GM18870 (cell line): ENCODE measurements at regions not wholly inside any gene's neighbourhood (a gene's known extent, or its start where the extent isn't known, plus 50 kb on each side); places are given as distances from the start of the nearest gene placed in this dataset.
"Not testable (repeated sequence)": the region's sequence is repeated elsewhere in the genome, so short reads cannot be mapped to it uniquely, and the experiment has no call there.

Experiments used
- ATAC-seq: cut with Tn5 transposase; IDR thresholded peaks from one replicate; pipeline ENCODE4 v1.9.1; 2021; ENCODE audit warnings: moderate library complexity; ENCODE audit not compliant: unreplicated experiment

DNA sequence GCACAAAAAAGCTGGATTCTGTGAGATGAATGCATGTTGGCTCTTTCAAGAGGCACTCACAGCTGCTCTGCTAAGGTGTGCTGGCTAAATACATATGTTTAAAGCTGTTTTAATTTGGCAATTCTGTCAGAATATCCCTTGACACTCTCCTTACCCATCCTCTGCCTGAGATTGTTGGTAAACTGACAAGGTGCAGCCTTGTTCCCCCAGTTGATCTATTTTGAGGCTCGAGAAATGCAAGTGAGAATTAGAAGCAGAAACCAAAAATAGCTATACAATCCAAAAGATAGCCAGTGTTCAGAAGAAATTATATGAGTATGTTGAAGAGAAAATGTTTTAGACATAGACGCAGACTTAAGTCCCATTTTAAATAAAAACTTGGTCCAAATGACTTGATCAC lies 971.7 kb upstream of the GYPC start:
- no peak for ATAC-seq

DNA sequence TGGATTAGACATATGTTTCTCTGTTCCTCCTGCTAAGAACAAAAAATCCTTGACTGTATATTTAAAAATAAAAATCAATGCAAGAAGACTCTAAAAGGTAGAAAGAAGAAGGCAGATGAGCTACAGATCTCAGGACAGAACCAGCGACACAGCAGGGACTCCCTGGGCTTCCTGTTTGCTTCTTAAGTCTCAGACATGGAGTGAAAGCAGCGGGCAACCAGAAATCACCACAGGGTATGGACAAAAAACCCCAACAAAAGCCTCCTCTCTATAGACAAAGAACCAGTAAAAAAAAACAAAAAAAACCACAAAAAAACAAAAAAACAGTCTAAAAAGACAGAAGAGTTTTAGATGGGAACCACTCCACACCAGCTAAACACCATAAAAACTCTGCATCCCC lies 971.0 kb upstream of the GYPC start:
- ATAC-seq: no peak

DNA sequence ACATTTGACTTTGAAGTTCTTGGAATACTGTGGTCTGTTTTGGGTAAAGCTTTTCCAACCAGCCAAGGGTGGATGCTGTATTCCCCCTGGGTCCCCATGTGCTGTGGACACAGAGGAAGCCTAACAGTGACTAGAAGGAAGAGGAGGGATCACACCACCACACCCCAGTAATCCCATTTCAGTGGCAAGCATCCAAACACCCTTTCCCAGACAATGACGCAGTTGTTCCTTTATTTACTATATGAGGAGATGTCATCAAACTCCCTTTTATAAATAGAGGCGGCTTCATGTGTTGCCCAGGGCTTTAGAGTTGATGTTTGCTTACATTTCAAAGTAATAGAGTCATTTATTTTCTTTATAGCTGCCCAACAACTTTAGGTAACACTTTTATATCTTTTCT lies 959.4 kb upstream of the GYPC start:
- no peak for ATAC-seq

DNA sequence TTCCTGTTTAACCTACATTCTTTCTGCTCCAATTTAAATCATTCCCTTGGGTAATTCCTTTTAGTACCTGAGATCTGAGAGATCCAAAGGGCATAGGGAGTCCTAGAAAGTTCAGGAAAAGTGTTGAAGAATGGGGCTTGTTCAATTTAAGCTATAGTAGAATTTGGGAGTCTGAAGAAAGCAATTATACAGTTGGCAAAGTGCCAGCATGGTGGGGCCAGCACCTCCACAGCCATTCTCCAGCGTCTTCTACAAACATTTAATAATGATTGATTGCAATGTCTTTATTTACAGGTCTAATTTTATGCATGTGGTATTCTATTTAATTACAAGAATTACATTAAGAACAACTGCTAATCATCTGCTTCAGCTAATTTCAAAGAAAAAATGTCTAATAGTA lies 957.7 kb upstream of the GYPC start:
- no peak for ATAC-seq

DNA sequence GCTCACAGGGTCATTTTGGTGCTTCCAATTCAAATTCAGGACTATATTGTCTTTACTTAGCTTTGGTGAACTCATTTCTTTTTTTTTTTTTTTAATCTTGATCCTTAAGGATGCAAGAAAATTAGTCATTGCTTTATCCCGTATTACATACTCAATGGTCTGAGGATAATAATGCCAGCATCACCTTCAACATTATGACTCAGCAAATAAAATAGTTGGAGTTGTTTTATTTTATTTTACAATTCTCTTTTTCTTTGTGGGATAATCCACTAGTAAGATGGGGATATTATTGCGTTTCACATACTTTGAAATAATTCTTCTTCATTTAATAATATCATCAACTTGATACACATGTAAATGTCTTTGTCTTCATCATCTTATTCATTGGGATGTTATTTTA lies 954.9 kb upstream of the GYPC start:
- ATAC-seq: no peak

DNA sequence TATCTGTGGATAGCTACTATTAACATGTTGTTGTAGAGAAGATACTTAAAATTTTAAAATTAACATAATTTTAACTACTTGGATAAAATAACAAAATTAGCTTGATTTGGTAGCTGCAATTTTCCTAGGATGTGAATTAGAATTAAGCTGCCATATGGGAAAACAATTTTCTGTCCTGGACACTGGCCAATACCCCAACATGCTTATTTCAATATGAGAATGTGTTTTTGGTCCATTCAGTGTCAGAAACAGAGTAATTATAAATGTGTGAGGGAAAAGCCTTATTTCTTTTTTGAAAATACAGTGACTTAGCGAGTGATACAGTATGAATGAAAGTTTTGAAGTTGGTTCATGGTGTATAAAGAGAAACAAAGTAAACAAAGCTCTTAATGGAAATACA lies 948.3 kb upstream of the GYPC start:
- no peak for ATAC-seq

DNA sequence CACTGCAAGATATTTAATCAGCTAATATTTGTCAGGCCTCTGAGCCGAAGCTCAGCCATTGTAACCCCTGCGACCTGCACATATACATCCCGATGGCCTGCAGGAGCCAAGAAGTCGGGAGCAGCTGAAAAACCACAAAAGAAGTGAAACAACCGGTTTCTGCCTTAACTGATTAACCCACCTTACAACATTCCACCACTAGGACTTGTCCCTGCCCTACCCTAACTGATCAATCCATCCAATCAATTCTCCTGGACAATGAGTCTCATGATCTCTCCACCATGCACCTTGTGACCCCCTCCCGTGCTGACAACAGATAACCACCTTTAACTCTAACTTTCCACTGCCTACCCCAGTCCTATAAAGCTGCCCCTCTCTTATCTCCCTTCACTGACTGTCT lies 945.4 kb upstream of the GYPC start:
- no peak for ATAC-seq

DNA sequence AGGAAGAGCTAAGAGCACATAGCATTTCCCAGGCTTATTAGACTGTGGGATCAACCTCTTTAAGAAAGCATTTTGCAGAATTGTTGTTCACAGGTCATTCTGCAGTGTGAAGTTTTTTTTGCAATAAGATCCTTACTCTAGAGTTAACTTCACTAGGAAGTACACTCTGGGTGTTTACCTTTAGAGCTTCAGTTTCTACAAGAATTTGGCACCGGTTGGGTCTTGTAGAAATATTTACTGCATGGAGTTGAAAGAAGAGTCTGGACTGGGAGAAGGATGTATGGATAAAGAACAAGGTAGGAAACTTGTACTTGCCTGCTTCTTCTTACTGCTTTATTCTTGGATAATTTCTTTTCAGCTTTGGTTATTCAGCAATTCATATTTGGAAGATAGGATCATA lies 944.9 kb upstream of the GYPC start:
- ATAC-seq: no peak

DNA sequence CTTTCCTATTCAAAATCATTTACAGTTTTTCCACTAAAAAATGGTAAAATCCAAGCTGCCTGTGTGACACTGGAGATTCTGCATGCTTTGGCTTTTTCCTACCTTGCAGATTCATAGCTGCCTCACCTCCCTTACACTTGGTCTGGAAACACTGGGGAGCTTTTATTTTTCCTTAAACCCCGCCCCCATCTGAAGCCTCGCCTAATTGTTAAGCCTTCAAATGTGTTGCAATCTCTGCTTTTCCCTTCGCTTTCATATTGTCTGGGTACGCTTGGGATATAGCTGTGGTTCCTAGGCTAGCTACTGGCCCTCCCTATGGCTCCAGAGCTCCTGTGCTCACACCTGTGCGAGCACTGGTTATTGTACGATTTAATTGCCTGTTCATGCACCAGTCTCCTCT lies 942.4 kb upstream of the GYPC start:
- no peak for ATAC-seq

DNA sequence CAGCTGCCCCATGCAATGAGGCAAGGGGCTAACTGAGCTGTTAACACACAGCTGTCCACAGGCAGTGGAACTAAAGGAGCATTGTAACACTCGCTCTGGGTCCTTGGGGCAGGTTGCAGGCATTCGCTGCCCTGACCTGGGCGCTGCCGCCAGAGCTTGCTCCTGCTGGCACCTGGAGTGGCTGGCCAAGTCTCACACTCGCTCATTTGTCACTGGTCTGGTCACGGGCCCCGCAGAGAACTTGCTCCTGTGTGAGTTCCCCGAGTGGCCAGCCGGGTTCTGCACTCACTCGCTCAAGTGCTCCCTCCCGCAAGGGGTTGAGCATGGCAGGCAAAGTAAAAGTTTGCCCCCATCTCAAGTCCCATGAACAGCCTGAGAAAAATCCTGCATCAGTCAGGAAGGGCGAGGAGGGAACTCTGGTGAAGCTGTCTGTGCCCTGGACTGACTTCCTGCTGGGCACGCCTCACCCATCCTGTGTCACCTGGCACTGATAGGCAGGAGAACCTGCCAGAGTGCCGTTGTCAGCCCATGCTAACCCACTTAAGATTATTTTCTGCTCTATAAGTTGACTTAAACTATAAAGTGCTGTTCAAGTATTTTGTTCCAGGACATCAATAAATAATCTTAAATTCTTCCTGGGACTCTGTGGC lies 934.8 kb upstream of the GYPC start:
- ATAC-seq: no peak

DNA sequence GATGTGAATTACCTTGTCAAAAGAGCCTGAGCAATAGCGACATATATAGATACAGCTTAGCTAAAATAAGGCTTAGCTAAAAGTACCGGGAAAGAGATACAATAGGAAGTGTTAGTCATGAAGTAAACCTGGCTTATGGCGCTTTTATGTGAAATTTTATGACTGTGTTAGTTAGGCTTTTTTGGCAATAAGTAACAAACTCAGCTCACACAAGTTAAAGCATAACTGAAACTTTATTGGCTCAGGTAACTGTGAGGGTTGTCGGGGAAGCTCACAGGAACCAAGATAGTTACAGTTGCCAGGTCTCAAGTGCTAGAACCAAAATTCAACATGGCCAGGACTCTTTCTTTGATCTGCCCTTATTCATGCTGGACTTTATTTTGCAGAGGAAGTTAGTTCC lies 925.0 kb upstream of the GYPC start:
- no peak for ATAC-seq

DNA sequence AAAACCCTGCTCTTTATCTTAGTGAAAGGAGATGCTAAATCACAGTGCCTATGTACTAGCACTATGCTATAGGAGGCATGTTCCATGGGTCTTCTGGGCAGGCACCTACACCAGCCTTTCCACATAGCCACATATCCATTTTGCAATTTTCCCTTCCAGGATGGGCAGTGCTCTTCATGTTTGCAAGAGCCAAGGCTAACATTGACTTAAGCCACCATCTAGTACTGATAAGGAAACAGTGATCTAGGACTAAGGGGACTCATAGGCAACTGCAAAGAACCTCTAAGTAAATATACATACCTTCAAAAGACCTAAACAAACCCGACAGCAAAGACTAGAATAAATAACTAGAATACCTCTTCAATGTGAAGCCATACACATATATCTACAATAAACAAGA lies 919.7 kb upstream of the GYPC start:
- no peak for ATAC-seq

DNA sequence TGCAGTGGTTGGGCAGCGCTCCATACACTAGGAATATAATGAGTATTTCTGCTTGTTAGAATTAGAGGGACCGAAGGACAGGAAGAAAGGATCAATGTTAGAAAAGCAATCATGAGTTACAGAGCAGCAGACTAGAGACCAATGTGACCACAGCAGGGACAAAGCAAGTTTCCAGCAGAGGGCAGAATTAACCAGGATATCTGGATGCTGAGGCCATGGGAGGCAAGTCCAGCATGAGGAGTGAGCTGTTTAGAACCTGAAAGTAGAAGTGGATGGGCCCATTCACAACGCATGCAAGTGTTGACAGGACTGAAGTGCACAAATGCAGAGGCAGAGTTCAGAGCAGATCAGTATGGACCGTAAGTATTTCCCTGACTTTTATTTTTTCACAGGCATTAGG lies 910.4 kb upstream of the GYPC start:
- ATAC-seq: no peak

DNA sequence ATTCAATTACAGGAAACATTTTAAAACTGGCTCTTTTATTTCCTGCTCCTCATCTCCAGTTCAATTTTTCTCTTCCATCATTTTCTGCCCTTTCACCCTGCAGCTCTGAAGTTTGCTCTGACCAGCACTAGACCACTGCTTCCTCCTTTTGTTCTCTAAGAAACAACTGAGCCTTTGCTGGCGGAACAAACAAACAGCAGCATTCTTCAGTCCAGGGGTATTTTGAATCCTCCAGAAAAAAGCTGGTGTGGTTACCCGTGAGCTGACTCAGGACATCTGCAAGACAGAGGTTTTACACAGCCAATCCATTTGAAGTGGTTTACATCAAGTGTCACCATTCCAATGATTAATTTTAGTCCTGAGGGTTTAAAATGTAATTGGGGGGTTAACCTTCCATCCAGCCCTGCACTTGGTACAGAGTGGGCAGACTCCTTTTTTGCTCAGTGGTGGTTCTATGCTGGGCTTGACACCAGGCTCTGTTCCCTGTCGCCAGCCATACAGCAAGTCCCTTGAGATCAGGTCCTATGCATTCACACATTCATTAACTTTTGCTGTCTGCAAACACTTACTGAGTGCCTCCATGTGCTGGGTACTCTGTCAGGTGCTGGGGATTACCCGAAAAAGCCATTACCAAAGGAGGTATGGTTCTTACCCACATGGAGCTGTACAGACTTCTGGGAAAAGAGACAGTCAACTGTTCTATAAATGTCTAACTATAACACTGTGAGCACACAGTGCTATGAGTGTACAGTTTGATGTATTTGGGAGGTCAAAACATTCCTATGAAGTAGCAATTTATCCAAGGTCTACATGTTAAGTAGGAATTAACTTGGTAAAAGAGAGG lies 909.4 kb upstream of the GYPC start:
- ATAC-seq: no peak

DNA sequence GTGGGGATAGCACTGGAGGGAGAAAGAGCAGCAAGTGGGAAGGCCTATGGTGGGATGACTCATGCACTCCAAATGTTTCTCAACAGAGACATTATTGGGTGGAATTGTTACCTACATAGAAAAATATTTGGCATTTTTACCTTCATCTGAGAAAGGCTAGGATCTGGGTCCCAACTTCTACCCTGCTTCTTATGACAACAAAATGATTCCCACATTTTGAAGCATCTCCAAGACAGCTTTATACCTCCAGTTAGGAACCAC lies 908.9 kb upstream of the GYPC start:
- ATAC-seq: no peak

DNA sequence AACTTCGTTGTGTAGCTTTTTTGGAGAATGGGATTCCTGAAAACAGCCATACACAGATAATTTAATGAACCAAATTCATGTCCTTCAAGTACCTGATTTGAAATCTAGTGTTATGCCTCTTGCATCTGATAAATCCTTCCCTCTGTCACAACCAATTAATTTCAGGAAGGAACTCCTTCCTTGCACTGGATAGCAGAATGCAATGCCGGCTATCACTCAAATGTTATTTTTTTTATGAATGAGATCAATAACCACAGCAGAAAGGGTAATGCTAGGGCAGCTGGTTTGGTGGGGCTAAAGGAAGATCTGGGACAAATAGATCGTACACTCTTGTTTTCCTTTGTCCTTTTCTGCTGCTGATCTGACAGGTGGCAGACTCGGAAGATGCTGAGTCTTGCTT lies 899.5 kb upstream of the GYPC start:
- ATAC-seq: no peak

DNA sequence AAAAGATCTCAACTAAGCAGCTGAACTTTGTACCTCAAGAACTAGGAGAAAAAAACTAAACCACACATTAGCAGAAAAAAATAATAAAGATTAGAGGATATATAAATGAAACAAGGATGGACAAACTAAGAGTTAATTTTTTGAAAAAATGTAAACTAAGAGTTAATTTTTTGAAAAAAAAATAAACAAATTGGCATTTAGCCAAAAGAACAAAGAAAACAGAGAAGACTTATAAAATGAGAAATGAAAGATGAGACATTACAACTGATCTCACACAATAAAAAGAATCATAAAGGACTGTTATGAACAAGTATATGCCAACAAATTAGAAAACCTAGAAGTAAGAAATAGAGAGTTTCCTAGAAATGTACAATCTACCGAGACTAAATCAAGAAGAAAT lies 859.2 kb upstream of the GYPC start:
- ATAC-seq: no peak

DNA sequence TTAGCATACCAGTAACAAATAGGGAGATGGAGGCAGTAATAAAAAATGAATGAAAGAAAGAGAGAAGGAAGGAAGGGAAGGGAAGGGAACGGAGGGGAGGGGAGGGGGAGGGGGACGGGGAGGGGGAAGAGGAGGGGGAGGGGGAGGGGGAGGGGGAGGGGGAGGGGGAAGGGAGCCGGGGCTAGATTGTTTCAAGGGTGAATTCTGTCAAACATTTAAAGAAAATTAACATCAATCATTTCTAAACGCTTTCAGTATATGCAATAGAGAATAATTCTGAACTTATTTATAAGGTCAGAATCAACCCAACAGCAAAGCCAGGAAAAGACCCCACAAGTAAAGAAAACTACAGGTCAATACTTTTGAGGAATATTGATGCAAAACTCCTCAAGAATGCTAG lies 858.8 kb upstream of the GYPC start:
- no peak for ATAC-seq

DNA sequence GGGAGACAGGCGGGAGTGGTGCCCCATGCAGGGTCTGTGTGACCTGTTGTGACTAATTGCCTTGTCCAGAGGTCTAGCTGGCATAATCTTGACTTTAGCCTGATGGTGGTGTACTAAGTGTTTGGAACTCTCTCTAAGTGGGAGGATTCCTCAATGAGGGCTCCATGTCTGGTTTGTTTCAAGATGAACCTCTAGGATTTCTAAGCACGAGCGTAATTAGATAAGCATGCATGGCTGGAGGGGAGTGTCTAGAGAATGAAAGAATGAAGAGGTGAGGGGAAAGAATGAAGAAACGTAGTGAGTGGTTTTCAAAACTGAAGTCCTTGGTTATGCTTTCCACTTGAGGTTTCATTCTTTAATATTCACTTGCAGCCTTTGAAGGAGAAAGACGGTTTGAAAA lies 833.2 kb upstream of the GYPC start:
- ATAC-seq: no peak

DNA sequence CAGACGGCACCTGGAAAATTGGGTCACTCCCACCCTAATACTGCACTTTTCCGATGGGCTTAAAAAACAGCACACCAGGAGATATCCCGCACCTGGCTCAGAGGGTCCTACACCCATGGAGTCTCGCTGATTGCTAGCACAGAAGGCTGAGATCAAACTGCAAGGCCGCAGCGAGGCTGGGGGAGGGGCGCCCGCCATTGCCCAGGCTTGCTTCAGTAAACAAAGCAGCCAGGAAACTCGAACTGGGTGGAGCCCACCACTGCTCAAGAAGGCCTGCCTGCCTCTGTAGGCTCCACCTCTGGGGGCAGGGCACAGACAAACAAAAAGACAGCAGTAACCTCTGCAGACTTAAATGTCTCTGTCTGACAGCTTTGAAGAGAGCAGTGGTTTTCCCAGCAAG lies 830.2 kb upstream of the GYPC start:
- ATAC-seq: not testable (repeated sequence)

DNA sequence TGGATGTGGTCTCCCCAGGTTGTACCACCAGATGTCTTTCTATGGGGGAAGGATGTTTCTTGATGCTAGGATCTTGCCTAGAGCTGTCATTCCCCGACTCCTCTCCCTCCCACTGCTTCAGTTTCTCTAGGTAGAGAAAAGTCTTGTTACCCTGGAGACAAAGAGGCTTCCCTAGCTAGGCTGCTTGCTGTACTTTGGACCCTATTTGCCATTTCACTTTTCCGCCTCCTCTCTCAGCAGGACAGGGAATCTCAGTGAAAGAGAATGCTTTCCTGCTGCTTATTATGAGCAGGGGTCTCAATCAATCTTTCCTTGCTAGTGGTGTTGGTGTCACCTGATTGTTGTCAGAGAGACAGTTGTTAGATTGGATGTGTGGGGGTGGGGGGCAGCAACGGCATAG lies 818.8 kb upstream of the GYPC start:
- ATAC-seq: no peak

DNA sequence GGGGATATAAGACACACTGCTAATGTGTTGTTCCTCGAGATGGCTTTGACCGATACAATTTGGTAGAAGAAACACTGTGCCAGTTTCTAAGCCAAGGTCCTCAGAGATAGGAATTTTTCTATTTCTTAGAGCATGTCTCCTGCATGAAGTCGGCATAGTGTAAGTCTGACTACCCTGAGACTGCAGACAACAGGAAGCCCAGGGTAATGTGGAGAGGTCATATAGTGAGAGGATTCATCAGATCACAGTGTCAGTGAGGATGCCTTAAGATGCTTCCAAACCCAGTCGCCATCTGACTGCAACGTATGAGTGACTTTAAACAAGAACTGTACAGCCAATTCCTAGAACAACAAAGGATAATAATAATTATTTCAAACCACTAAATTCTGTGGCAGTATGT lies 818.3 kb upstream of the GYPC start:
- no peak for ATAC-seq

DNA sequence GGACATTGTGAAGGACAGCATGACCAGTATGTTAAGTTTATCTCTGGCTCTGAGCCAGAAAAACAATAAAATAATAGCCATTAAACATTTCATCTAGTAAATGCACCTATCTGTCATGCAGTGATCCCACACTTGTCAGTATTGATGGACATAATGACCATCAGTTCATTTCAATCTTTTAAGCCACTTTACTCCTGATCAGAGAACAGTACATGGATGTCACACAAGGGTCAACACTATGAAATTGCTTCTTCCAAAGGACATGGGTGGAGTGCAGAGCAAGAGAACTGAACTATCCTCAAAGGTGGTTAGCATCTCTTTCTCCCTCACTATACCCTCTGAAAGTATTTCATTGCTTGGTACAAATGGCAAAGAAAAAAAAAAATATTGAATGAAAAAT lies 816.0 kb upstream of the GYPC start:
- no peak for ATAC-seq
